Activated CD8-positive, alpha-beta memory T cell treated with anti-CD3 and anti-CD28 coated beads for 24 hours (primary cell): ENCODE measurements at regions not wholly inside any gene's neighbourhood (a gene's known extent, or its start where the extent isn't known, plus 50 kb on each side); places are given as distances from the start of the nearest gene placed in this dataset.

Source experiments
- DNase-seq: peaks from one replicate; pipeline ENCODE4 v3.0.0-alpha.2; 2020

DNA sequence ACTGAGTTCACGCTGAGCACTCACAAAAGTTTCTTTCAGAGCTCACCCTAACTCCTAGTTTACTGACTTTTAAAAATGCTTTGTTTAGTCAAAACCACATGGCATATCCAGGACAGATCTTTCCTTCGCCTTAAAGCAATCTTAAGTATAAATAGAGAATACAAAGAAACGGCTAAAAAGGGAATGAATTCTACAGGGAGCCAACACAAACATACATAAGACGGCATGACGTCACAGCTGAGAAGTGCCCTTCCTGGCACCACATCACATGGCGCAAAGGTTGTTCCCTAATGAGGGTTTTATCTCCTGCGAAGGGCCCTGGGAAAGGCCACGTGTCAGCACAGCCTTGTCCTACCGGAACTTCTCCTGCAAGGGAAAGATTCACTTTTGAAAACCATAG is 141.3 kb downstream of the IRX1 start:
- no peak for DNase-seq

GRCh38 chr5:3738919-3739318 is 143.3 kb downstream of the IRX1 start:
- no peak for DNase-seq

- no peak for DNase-seq
Observed at GRCh38 chr5:3740546-3741373, 145.1 kb downstream of the IRX1 start.

- no peak for DNase-seq
Observed at GRCh38 chr5:3741374-3741770, 145.7 kb downstream of the IRX1 start.

DNA sequence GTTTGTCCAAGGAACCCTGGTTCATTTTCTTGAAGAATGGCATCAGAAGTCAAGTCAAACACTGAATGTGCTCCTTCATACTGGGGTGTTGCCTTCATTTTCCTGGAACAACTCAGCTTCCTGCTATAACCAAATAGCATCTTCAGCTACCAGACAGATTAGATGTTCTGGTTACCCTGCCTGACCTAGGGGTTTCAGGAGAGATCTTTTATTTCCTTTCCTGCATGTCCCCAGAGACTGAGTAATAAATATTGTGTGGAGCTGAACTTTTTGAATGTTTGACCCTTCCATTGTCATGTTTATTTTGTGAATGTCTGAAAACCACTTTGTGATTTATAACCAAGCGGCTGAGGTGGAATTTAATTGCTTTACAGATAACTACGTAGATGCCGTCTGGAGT is 147.1 kb downstream of the IRX1 start:
- DNase-seq: no peak

- no peak for DNase-seq
Observed at GRCh38 chr5:3751846-3752245, 156.2 kb downstream of the IRX1 start.

GRCh38 chr5:3778000-3778550 is 182.4 kb downstream of the IRX1 start:
- DNase-seq: no peak

DNA sequence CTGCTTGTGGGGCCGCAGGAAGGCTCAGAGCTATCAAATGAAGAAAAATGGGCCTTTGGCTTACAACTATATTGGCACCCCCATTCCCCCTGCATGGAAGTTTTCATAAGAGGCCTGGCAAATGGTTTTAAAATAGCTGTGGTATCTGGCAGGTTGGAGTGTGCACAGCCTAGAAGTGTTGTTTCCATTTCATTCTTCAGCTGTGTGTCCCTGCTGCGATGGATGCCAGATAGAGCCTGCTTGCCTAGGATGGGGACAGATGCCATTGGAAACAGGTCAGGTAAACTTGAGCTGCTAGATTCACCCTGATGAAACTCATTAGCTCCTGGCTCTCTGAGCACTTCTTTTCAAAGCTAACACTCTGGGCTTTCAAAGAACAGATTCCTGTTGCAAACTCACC is 183.3 kb downstream of the IRX1 start:
- no peak for DNase-seq

GRCh38 chr5:3780278-3780677 is 184.6 kb downstream of the IRX1 start:
- no peak for DNase-seq

DNA sequence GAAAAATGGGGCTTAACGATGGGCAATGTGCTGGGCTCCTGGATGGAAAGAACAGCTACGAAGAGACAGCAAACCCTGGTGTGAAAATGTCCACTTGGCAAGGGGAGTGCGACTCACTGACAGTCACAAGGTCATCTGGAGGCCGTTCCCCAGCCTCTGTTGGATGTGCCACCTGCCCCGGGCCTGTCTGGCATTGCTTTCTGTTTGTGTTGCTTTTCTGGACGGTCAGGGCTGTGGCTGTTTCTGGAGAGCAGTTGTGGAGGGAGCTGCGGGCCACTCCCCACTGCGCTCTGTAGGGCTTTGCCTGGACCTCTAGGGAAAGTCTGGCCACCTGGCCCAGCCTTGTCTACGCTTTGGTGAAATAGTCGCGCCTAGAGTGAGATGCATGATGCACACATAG is 185.3 kb downstream of the IRX1 start:
- DNase-seq: no peak

GRCh38 chr5:3784854-3785253 is 189.2 kb downstream of the IRX1 start:
- no peak for DNase-seq

GRCh38 chr5:3786165-3786564 is 190.5 kb downstream of the IRX1 start:
- DNase-seq: no peak

GRCh38 chr5:3786891-3787430 is 191.3 kb downstream of the IRX1 start:
- DNase-seq: no peak

GRCh38 chr5:3787604-3788003 is 192.0 kb downstream of the IRX1 start:
- DNase-seq: no peak

GRCh38 chr5:3789519-3790193 is 194.0 kb downstream of the IRX1 start:
- DNase-seq: no peak

DNA sequence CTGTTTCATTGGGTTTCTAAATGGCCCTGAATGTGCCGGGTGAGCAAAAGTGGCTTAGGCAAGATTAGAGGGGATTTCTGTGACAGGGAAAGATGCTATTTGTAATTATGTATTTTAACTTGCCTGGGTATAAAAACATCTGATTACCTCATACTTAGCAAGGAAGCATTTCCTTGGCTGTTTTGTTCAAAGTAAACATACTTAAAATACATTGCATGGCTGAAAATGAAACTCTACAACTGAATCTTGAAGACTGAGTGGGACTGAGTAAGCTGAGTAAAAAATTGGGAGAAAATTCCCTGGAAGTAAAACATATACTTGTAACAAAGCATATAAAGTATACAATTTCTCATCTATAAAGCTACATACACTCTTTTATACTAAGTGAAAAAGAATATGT is 197.5 kb downstream of the IRX1 start:
- DNase-seq: no peak

DNA sequence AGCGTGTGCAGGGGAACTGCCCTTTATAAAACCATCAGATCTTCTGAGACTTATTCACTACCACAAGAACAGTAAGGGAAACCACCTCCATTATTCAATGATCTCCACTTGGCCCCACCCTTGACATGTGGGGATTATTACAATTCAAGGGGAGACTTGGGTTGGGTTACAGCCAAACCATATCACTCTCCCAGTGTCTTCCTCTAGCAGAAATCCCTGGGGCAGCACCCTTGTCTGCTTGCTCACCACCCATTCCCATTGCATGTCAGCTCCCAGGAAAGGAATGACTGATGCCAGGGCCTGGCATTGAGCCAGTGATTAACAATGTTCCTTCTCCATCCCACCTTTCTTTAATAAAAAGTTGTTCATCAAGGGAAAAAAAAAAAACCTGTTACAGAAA is 199.0 kb downstream of the IRX1 start:
- DNase-seq: no peak

DNA sequence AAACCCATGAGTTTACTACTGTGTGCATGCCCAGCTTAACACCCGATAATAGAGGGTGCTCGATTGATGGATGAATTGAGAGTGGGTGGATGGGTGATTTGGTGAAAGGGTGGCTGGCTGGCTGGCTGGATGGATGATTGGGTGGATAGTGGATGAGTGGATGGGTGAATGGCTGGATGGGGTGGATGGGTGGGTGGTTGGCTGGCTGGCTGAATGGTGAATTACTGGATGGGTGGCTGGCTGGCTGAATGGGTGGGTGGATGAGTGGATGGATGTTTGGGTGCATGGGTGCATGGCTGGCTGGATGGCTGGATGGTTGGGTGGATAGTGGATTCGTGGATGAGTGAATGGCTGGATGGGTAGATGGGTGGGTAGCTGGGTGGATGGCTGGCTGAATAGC is 201.1 kb downstream of the IRX1 start:
- DNase-seq: no peak

DNA sequence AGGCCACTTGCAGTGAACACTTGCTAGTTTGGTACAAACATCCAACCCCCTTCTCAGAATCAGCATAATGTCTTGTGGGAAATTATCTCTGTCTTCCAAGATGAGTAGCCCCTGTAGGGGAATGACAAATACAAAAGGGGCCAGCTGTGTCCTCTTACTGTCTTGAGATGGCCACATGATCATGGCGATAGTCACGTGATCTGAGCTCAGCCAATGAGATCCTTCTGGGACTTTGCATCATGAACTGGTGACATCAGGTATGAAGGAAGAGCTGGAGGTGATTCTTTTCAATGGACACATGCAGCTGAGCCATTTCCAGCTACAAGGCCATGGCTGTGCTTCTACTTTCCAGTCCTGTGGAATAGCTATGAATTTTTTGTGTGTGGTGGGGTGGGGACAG is 206.3 kb downstream of the IRX1 start:
- DNase-seq: no peak

DNA sequence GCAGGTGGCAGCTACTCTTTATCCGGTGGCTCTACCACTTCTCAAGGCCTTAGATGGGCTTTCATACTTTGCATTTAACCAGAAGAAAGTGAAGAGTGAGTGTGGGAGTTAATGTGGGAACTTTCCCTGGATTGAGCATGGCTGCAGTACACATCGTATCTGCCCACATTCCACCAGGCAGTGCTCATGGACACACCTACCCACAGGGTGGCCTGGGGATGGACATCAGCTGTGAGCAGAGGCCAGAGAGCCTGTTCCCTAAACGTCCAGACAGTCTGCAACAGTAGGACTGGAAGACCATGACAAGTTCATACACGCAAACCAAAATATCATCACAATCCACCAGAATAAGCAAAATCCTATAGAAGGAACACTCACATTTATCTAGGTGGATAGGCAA is 213.8 kb downstream of the IRX1 start:
- DNase-seq: no peak

- no peak for DNase-seq
Observed at GRCh38 chr5:3811116-3811515, 215.5 kb downstream of the IRX1 start.

- DNase-seq: no peak
Observed at GRCh38 chr5:3818624-3819023, 223.0 kb downstream of the IRX1 start.

DNA sequence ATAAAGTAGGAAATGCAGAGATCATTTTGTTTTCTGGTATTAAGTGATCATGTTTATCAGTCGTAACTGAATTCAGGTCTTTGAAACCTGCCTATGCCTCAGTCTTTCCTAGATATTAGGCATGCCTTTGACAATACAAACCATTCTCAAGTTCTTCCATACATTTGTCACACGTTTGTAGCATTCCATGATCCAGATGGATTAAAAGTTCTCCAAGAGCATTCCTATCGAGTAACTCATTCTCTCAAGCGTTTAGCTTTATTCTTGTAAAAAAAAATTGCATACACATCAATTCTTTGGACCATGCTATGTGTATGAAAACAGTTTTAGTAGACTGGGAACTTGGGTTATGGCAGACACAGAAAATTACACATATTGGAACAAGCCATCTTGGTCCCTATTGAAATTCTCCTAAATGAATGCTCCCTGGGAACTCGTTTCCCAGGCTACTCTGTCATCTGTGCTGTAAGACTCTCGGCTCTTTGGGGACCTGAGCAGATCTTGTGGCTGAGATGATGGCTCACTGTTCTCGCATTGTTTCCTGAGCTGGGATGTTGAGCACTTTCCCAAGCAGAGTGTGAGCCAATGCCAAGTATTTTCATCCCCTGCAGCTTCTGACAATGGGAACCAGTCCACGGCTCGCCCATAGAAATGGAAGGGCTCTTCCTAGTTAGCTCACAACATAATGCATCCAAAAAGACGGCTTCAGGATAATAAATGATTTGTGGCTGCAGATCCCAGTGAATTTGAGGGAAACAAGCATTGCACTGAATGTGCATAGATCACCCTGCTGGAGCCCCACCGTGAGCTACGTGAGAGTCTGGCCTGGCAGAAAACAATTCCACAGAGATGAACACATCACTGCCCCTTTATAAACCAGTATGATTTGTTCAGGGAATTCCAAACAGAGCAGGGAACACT is 230.2 kb downstream of the IRX1 start:
- no peak for DNase-seq
